Heart left ventricle (tissue), 16 donors: ENCODE measurements at regions not wholly inside any gene's neighbourhood (a gene's known extent, or its start where the extent isn't known, plus 50 kb on each side); places are given as distances from the start of the nearest gene placed in this dataset.
"Not testable (repeated sequence)": the region's sequence is repeated elsewhere in the genome, so short reads cannot be mapped to it uniquely, and the experiment has no call there.

ENCODE experiments used
- ATAC-seq, 4 donors: fragments of 200-7000 bp; cut with Tn5 transposase; one replicate each; pipeline ENCODE4 v1.9.1; 2020 to 2022; ENCODE audit warnings: moderate library complexity in 4 of 4, mild to moderate bottlenecking in 3 of 4, moderate number of reproducible peaks in 1 of 4
- DNase-seq, 5 donors: peaks; one replicate each; pipeline ENCODE4 v3.0.0-alpha.2; 2020
- H3K27ac ChIP-seq, 12 donors: fragments of 200-600 bp; sonication (generic) in 4 of 12; one replicate each; pipeline versions ENCODE4 v1.5.0 to v1.8.0; 2016 to 2022; ENCODE audit warnings: mild to moderate bottlenecking in 2 of 12
- H3K27me3 ChIP-seq, 9 donors: fragments of 200-600 bp; sonication (generic) in 2 of 9; one replicate each; pipeline versions ENCODE4 v1.5.1 to v1.8.0; 2016 to 2022; ENCODE audit warnings: mild to moderate bottlenecking in 3 of 9
- H3K36me3 ChIP-seq, 9 donors: fragments of 200-600 bp; sonication (generic) in 2 of 9; one replicate each; pipeline versions ENCODE4 v1.5.0 to v1.8.0; 2018 to 2022; ENCODE audit warnings: mild to moderate bottlenecking in 2 of 9
- H3K4me1 ChIP-seq, 12 donors: fragments of 200-600 bp; sonication (generic) in 4 of 12; one replicate each; pipeline versions ENCODE4 v1.5.0 to v1.8.0; 2016 to 2022; ENCODE audit warnings: mild to moderate bottlenecking in 3 of 12
- H3K4me3 ChIP-seq, 12 donors: fragments of 200-600 bp; sonication (generic) in 4 of 12; one replicate each; pipeline versions ENCODE4 v1.5.0 to v1.8.0; 2017 to 2022; ENCODE audit warnings: mild to moderate bottlenecking in 9 of 12, moderate library complexity in 4 of 12
- H3K9me3 ChIP-seq, 12 donors: fragments of 200-600 bp; sonication (generic) in 4 of 12; one replicate each; pipeline versions ENCODE4 v1.5.0 to v1.8.0; 2016 to 2022; ENCODE audit warnings: mild to moderate bottlenecking in 1 of 12
- CTCF ChIP-seq, 12 donors: fragments of 200-600 bp; sonication (generic) in 4 of 12; IDR thresholded peaks; one replicate each; pipeline versions ENCODE4 v1.5.0 to v1.8.0; 2018 to 2022; ENCODE audit warnings: antibody characterized with exemption in 12 of 12, mild to moderate bottlenecking in 5 of 12
- POLR2A ChIP-seq, 2 donors: fragments of 450-650 bp; IDR thresholded peaks; one replicate each; pipeline ENCODE4 v1.6.1; 2017; ENCODE audit warnings: antibody characterized with exemption in 2 of 2, mild to moderate bottlenecking in 2 of 2, moderate library complexity in 2 of 2
- WGBS, 4 donors: extraction: QIAGEN DNeasy Blood & Tissue Kit in 2 of 4; methylation state at CpG; one replicate each; pipeline versions ENCODE4 v1.1.5 to v1.1.7; 2013 to 2018; 5-methylcytosine and 5-hydroxymethylcytosine counted together
- intact Hi-C, 10 donors: fragments of 100-400 bp; cut with DNase I; formaldehyde crosslinking; loops; one replicate each; pipeline versions ENCODE4 v1.11.1 to v1.14.2; 2022
- donor health status: ischemic (EF 13 %, LVEDD 7.1; RV severe dilation, severe dysfunction).
- donor health status: healthy with polysubstance abuse.
- donor health status: DM: no; HTN: yes; CAD: no.
- donor health status: DM: no; HTN: no; CAD: no.
- donor health status: ischemic (EF 25% LVEDD 6.9; RV normal size, moderate dysfunction).
- donor health status: ischemic (EF 25% LVEDD 5.7; RV mildly dilated, moderate dysfunction).
- donor health status: healthy.
- donor health status: DM: yes; HTN: yes; CAD: no.
- donor health status: ischemic (EF 35%, LVEDD 5.7; RV mildly dilated, moderate dysfunction).
- donor health status: nonischemic (EF 11% LVEDD 7.7; RV severe dilation, severe dysfunction).
- donor health status: DM: yes; HTN: yes; CAD: no.
- donor health status: PGD.
- donor health status: ischemic (EF 29% LVEDD 5.4; RV normal size, mild dysfunction).
- donor health status: nonischemic (EF 23%, LVEDD 6.1; RV moderate dilation, normal function).

- Histone ChIP-seq H3K4me3 (no peak overlapping the region), H3K36me3 (no peaks in the 10 kb centered on the region), H3K4me1 (no peaks in the 10 kb centered on the region), H3K27ac (no peak overlapping the region), H3K9me3 (peaks cover 0 to 13% (median 0%) of the 10 kb centered on the region in 12 donors), H3K27me3 (no peaks in the 10 kb centered on the region)
- no peak for ATAC-seq
- intact Hi-C loops = no loop called here
- DNase-seq = no peak
- no peak for TF ChIP-seq POLR2A (IDR thresholded peaks at IDR 0.05)
- WGBS, 4 donors = 58 to 75% (median 66%) methylated on average over 2 of the region's 2 CpGs
These were observed 358.4 kb upstream of the MAGEB16 start for GRCh38 chrX:35439692-35440091.

GRCh38 chrX:35442421-35442820 lies 355.7 kb upstream of the MAGEB16 start:
- Histone ChIP-seq H3K27ac (no peak overlapping the region), H3K4me3 (no peak overlapping the region), H3K36me3 (no peaks in the 10 kb centered on the region), H3K9me3 (peaks cover 0 to 12% (median 0%) of the 10 kb centered on the region in 12 donors), H3K27me3 (no peaks in the 10 kb centered on the region), H3K4me1 (no peaks in the 10 kb centered on the region)
- no peak for TF ChIP-seq CTCF (IDR thresholded peaks at IDR 0.05)
- no peak for TF ChIP-seq POLR2A (IDR thresholded peaks at IDR 0.05)
- DNase-seq = no peak
- ATAC-seq = no peak
- intact Hi-C loops = no loop called here

- H3K27me3 ChIP-seq, ATAC-seq, H3K4me1 ChIP-seq, intact Hi-C loops, H3K4me3 ChIP-seq, DNase-seq, H3K36me3 ChIP-seq, H3K9me3 ChIP-seq, H3K27ac ChIP-seq: not testable (repeated sequence)
- WGBS, 4 donors = 59 to 84% (median 79%) methylated on average over 3 of the region's 3 CpGs
These were observed 355.0 kb upstream of the MAGEB16 start for GRCh38 chrX:35443091-35443582.

GRCh38 chrX:35444671-35445355 lies 353.3 kb upstream of the MAGEB16 start:
- Histone ChIP-seq H3K4me1 (no peaks in the 10 kb centered on the region), H3K4me3 (no peak overlapping the region), H3K9me3 (no peaks in the 10 kb centered on the region), H3K36me3 (no peaks in the 10 kb centered on the region), H3K27ac (no peak overlapping the region), H3K27me3 (no peaks in the 10 kb centered on the region)
- 76 to 91% (median 86%) methylated on average over 2 of the region's 2 CpGs for WGBS, 4 donors
- intact Hi-C loops = no loop called here
- DNase-seq (no peak), ATAC-seq (no peak)
- TF ChIP-seq POLR2A (IDR thresholded peaks at IDR 0.05) (no peak), CTCF (IDR thresholded peaks at IDR 0.05) (no peak)

- no peaks in the 10 kb centered on the region for H3K4me1 ChIP-seq
- TF ChIP-seq POLR2A (IDR thresholded peaks at IDR 0.05) (no peak), CTCF (IDR thresholded peaks at IDR 0.05) (no peak)
- no peaks in the 10 kb centered on the region for H3K9me3 ChIP-seq
- H3K4me3 ChIP-seq = no peak overlapping the region
- no peaks in the 10 kb centered on the region for H3K27me3 ChIP-seq
- no peaks in the 10 kb centered on the region for H3K36me3 ChIP-seq
- 83 to 98% (median 87%) methylated on average over 3 of the region's 3 CpGs for WGBS, 4 donors
- H3K27ac ChIP-seq = no peak overlapping the region
- DNase-seq (no peak), ATAC-seq (no peak)
- intact Hi-C loops = no loop called here
These were observed 352.2 kb upstream of the MAGEB16 start for GRCh38 chrX:35445912-35446311.
